AG09319 (cell line): ENCODE measurements at regions not wholly inside any gene's neighbourhood (a gene's known extent, or its start where the extent isn't known, plus 50 kb on each side); places are given as distances from the start of the nearest gene placed in this dataset.

ENCODE experiments used
- DNase-seq: peaks from one replicate; pipeline ENCODE4 v3.0.0-alpha.2; 2010; ENCODE audit warnings: low read depth; ENCODE audit errors: extremely low read depth
- CTCF ChIP-seq: IDR thresholded peaks from 2 replicates; pipeline ENCODE4 v1.5.1; 2011; ENCODE audit warnings: low read depth, mild to moderate bottlenecking, inconsistent platforms, low read length, moderate library complexity

DNA sequence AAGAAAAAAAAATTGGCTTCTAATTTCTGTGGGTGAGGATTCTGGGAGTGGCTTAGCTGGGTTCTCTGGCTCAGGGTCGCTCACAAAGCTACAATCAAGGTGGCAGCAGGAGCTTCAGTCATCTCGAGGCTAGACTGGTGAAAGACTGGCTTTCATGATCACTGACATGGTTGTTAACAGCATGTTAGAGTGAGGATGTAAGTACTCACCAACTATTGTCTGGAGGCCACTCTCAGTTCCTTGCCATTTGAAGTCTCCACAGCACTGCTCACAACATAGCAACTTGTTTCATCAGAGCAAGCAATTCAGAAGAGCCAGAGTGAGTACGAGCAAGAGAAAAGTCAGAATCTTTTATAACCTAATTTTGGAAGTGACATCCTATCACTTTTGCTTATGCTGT lies 145.7 kb upstream of the PRSS16 start:
- DNase-seq = no peak
- no peak for TF ChIP-seq CTCF

- DNase-seq = no peak
- TF ChIP-seq CTCF = no peak
Measured at GRCh38 chr6:27106382-27106781, 141.1 kb upstream of the PRSS16 start.

GRCh38 chr6:27111743-27112142 lies 135.8 kb upstream of the PRSS16 start:
- DNase-seq = no peak
- no peak for TF ChIP-seq CTCF

- DNase-seq = no peak
- TF ChIP-seq CTCF = no peak
Measured at GRCh38 chr6:27112974-27113373, 134.5 kb upstream of the PRSS16 start.

GRCh38 chr6:27119329-27119728 lies 128.2 kb upstream of the PRSS16 start:
- no peak for TF ChIP-seq CTCF
- DNase-seq = no peak

- no peak for TF ChIP-seq CTCF
- no peak for DNase-seq
Measured at GRCh38 chr6:27119761-27120160, 127.7 kb upstream of the PRSS16 start.

GRCh38 chr6:27121640-27122039 lies 125.9 kb upstream of the PRSS16 start:
- no peak for TF ChIP-seq CTCF
- DNase-seq = no peak

- no peak for DNase-seq
- no peak for TF ChIP-seq CTCF
Measured at GRCh38 chr6:27124252-27124657, 123.2 kb upstream of the PRSS16 start.
